Endothelial cell of umbilical vein (primary cell): ENCODE measurements at regions not wholly inside any gene's neighbourhood (a gene's known extent, or its start where the extent isn't known, plus 50 kb on each side); places are given as distances from the start of the nearest gene placed in this dataset.

Experiments
- EZH2 ChIP-seq: IDR thresholded peaks from 2 replicates; pipeline ENCODE4 v1.6.1; 2012; ENCODE audit warnings: borderline replicate concordance, low read depth, mild to moderate bottlenecking, moderate library complexity, low read length, inconsistent platforms; ENCODE audit not compliant: severe bottlenecking
- JUN ChIP-seq: IDR thresholded peaks from 2 replicates; pipeline ENCODE4 v1.6.1; 2011; ENCODE audit warnings: borderline replicate concordance, low read depth; ENCODE audit not compliant: insufficient read length, insufficient read depth
- POLR2A ChIP-seq: IDR thresholded peaks from 2 replicates; pipeline ENCODE4 v1.6.1; 2012; ENCODE audit warnings: low read depth, mild to moderate bottlenecking, control low read depth, low read length
- POLR2AphosphoS5 ChIP-seq: IDR thresholded peaks from 2 replicates; pipeline ENCODE4 v1.6.1; 2012; ENCODE audit warnings: low read depth, mild to moderate bottlenecking, control low read depth, low read length, moderate library complexity; ENCODE audit not compliant: insufficient read depth
- TF ChIP-seq, protein P1 (sequence below): IDR thresholded peaks from 2 replicates; pipeline ENCODE4 v1.6.1; 2011; ENCODE audit not compliant: insufficient read depth, insufficient read length
- TF ChIP-seq, protein P2 (sequence below), 2 donors: IDR thresholded peaks; 1 replicate in 1 of 2; 2 replicates in 1 of 2; pipeline ENCODE4 v1.5.1; 2011; ENCODE audit warnings: low read length in 2 of 2, mild to moderate bottlenecking in 2 of 2, moderate library complexity in 2 of 2, control low read depth in 1 of 2, inconsistent platforms in 1 of 2, low read depth in 1 of 2; ENCODE audit not compliant: insufficient read depth in 1 of 2; ENCODE audit errors: extremely low read depth in 1 of 2

DNA sequence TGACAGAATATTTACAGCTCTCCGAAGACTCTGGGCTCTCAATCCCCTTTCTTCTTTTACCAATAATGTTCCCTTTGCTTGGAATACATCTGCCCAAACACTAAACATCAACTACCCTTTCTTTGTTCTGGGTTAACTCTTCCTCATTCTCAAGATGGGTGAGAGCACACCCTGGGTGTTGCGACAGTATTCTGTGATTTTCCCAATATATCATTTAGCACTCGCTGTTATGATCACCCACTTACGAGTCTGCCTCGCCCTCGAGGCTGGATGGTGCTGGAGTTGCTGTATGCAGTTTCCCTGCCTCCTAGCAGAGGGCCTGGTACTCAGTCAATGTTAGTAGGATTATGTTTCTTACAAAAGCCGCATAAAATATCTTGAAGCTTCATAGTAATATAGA lies 93.2 kb downstream of the SOCS6 start:
- TF ChIP-seq, protein P1, sequence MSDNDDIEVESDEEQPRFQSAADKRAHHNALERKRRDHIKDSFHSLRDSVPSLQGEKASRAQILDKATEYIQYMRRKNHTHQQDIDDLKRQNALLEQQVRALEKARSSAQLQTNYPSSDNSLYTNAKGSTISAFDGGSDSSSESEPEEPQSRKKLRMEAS, result no peak
- TF ChIP-seq POLR2A (no peak), EZH2 (no peak), JUN (no peak), POLR2AphosphoS5 (no peak)
- TF ChIP-seq, protein P2, sequence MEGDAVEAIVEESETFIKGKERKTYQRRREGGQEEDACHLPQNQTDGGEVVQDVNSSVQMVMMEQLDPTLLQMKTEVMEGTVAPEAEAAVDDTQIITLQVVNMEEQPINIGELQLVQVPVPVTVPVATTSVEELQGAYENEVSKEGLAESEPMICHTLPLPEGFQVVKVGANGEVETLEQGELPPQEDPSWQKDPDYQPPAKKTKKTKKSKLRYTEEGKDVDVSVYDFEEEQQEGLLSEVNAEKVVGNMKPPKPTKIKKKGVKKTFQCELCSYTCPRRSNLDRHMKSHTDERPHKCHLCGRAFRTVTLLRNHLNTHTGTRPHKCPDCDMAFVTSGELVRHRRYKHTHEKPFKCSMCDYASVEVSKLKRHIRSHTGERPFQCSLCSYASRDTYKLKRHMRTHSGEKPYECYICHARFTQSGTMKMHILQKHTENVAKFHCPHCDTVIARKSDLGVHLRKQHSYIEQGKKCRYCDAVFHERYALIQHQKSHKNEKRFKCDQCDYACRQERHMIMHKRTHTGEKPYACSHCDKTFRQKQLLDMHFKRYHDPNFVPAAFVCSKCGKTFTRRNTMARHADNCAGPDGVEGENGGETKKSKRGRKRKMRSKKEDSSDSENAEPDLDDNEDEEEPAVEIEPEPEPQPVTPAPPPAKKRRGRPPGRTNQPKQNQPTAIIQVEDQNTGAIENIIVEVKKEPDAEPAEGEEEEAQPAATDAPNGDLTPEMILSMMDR (IDR thresholded peaks at IDR 0.05; ENCODE audit: extremely low read depth in 1 of 2, insufficient read depth in 1 of 2, low read depth in 1 of 2, low read length in 2 of 2), result no peak
